Astrocyte (in vitro differentiated cells and primary cell): ENCODE measurements at regions not wholly inside any gene's neighbourhood (a gene's known extent, or its start where the extent isn't known, plus 50 kb on each side); places are given as distances from the start of the nearest gene placed in this dataset.

Experiments used
- EZH2 ChIP-seq: IDR thresholded peaks from 2 replicates; pipeline ENCODE4 v1.6.1; 2012; ENCODE audit warnings: mild to moderate bottlenecking, low read length, inconsistent platforms; ENCODE audit not compliant: insufficient read depth
- TF ChIP-seq, protein P1 (sequence below): IDR thresholded peaks from 2 replicates; pipeline ENCODE4 v1.5.1; 2011; ENCODE audit warnings: low read depth, mild to moderate bottlenecking, inconsistent platforms, low read length, moderate library complexity; ENCODE audit not compliant: insufficient read depth

- TF ChIP-seq, protein P1, sequence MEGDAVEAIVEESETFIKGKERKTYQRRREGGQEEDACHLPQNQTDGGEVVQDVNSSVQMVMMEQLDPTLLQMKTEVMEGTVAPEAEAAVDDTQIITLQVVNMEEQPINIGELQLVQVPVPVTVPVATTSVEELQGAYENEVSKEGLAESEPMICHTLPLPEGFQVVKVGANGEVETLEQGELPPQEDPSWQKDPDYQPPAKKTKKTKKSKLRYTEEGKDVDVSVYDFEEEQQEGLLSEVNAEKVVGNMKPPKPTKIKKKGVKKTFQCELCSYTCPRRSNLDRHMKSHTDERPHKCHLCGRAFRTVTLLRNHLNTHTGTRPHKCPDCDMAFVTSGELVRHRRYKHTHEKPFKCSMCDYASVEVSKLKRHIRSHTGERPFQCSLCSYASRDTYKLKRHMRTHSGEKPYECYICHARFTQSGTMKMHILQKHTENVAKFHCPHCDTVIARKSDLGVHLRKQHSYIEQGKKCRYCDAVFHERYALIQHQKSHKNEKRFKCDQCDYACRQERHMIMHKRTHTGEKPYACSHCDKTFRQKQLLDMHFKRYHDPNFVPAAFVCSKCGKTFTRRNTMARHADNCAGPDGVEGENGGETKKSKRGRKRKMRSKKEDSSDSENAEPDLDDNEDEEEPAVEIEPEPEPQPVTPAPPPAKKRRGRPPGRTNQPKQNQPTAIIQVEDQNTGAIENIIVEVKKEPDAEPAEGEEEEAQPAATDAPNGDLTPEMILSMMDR: no peak
- TF ChIP-seq EZH2: no peak
These were observed 89.9 kb upstream of the ARHGAP20 start for GRCh38 chr11:110802162-110802561.
